ENCODE measurements at regions not wholly inside any gene's neighbourhood (a gene's known extent, or its start where the extent isn't known, plus 50 kb on each side); places are given as distances from the start of the nearest gene placed in this dataset.
"Not testable (repeated sequence)": the region's sequence is repeated elsewhere in the genome, so short reads cannot be mapped to it uniquely, and the experiment has no call there.

GRCh38 chr2:125961739-125962138 is 694.2 kb upstream of the GYPC start:
- Histone ChIP-seq H3K9ac (ENCODE audit: low read length) (no peak overlapping the region), H3K4me1 (ENCODE audit: control insufficient read depth, insufficient read depth, low read length) (no peaks in the 10 kb centered on the region), H3K36me3 (ENCODE audit: control insufficient read depth, insufficient read depth, low read length, severe bottlenecking) (no peaks in the 10 kb centered on the region), H3K4me3 (ENCODE audit: low read length) (no peak overlapping the region), H3K27me3 (replicated peaks; ENCODE audit: control insufficient read depth, insufficient read depth, low read length) (no peaks in the 10 kb centered on the region), H3K9me3 (ENCODE audit: control insufficient read depth, low read length) (peaks cover 2% of the 10 kb centered on the region)
- no peak for DNase-seq (ENCODE audit: low read depth)

GRCh38 chr2:125979886-125980285 is 676.1 kb upstream of the GYPC start:
- Histone ChIP-seq H3K36me3 (ENCODE audit: control insufficient read depth, insufficient read depth, low read length, severe bottlenecking) (no peaks in the 10 kb centered on the region), H3K4me3 (ENCODE audit: low read length) (no peak overlapping the region), H3K27me3 (replicated peaks; ENCODE audit: control insufficient read depth, insufficient read depth, low read length) (no peaks in the 10 kb centered on the region), H3K9ac (ENCODE audit: low read length) (no peak overlapping the region), H3K9me3 (ENCODE audit: control insufficient read depth, low read length) (no peaks in the 10 kb centered on the region), H3K4me1 (ENCODE audit: control insufficient read depth, insufficient read depth, low read length) (no peaks in the 10 kb centered on the region)
- no peak for DNase-seq (ENCODE audit: low read depth)

GRCh38 chr2:125983364-125983763 is 672.6 kb upstream of the GYPC start:
- no peaks in the 10 kb centered on the region for H3K36me3 ChIP-seq (ENCODE audit: control insufficient read depth, insufficient read depth, low read length, severe bottlenecking)
- no peaks in the 10 kb centered on the region for H3K4me1 ChIP-seq (ENCODE audit: control insufficient read depth, insufficient read depth, low read length)
- DNase-seq (ENCODE audit: low read depth): no peak
- H3K9ac ChIP-seq (ENCODE audit: low read length): no peak overlapping the region
- H3K4me3 ChIP-seq (ENCODE audit: low read length): no peak overlapping the region
- H3K9me3 ChIP-seq (ENCODE audit: control insufficient read depth, low read length): no peaks in the 10 kb centered on the region
- H3K27me3 ChIP-seq (replicated peaks; ENCODE audit: control insufficient read depth, insufficient read depth, low read length): no peaks in the 10 kb centered on the region

- Histone ChIP-seq H3K4me1 (ENCODE audit: control insufficient read depth, insufficient read depth, low read length) (no peaks in the 10 kb centered on the region), H3K9me3 (ENCODE audit: control insufficient read depth, low read length) (no peaks in the 10 kb centered on the region), H3K4me3 (ENCODE audit: low read length) (no peak overlapping the region), H3K36me3 (ENCODE audit: control insufficient read depth, insufficient read depth, low read length, severe bottlenecking) (no peaks in the 10 kb centered on the region), H3K9ac (ENCODE audit: low read length) (no peak overlapping the region), H3K27me3 (replicated peaks; ENCODE audit: control insufficient read depth, insufficient read depth, low read length) (no peaks in the 10 kb centered on the region)
- DNase-seq (ENCODE audit: low read depth): no peak
Observed at GRCh38 chr2:126029316-126029715, 626.6 kb upstream of the GYPC start.

GRCh38 chr2:126038861-126039260 is 617.1 kb upstream of the GYPC start:
- Histone ChIP-seq H3K9ac (ENCODE audit: low read length) (no peak overlapping the region), H3K27me3 (replicated peaks; ENCODE audit: control insufficient read depth, insufficient read depth, low read length) (no peaks in the 10 kb centered on the region), H3K9me3 (ENCODE audit: control insufficient read depth, low read length) (no peaks in the 10 kb centered on the region), H3K4me3 (ENCODE audit: low read length) (no peak overlapping the region), H3K36me3 (ENCODE audit: control insufficient read depth, insufficient read depth, low read length, severe bottlenecking) (no peaks in the 10 kb centered on the region), H3K4me1 (ENCODE audit: control insufficient read depth, insufficient read depth, low read length) (no peaks in the 10 kb centered on the region)
- no peak for DNase-seq (ENCODE audit: low read depth)

- no peak for DNase-seq (ENCODE audit: low read depth)
- Histone ChIP-seq H3K9me3 (ENCODE audit: control insufficient read depth, low read length) (no peaks in the 10 kb centered on the region), H3K27me3 (replicated peaks; ENCODE audit: control insufficient read depth, insufficient read depth, low read length) (no peaks in the 10 kb centered on the region), H3K4me3 (ENCODE audit: low read length) (no peak overlapping the region), H3K9ac (ENCODE audit: low read length) (no peak overlapping the region), H3K36me3 (ENCODE audit: control insufficient read depth, insufficient read depth, low read length, severe bottlenecking) (no peaks in the 10 kb centered on the region), H3K4me1 (ENCODE audit: control insufficient read depth, insufficient read depth, low read length) (no peaks in the 10 kb centered on the region)
Observed at GRCh38 chr2:126041391-126042047, 614.4 kb upstream of the GYPC start.

GRCh38 chr2:126042089-126042488 is 613.9 kb upstream of the GYPC start:
- no peaks in the 10 kb centered on the region for H3K9me3 ChIP-seq (ENCODE audit: control insufficient read depth, low read length)
- no peaks in the 10 kb centered on the region for H3K27me3 ChIP-seq (replicated peaks; ENCODE audit: control insufficient read depth, insufficient read depth, low read length)
- DNase-seq (ENCODE audit: low read depth): no peak
- no peak overlapping the region for H3K4me3 ChIP-seq (ENCODE audit: low read length)
- no peak overlapping the region for H3K9ac ChIP-seq (ENCODE audit: low read length)
- no peaks in the 10 kb centered on the region for H3K36me3 ChIP-seq (ENCODE audit: control insufficient read depth, insufficient read depth, low read length, severe bottlenecking)
- no peaks in the 10 kb centered on the region for H3K4me1 ChIP-seq (ENCODE audit: control insufficient read depth, insufficient read depth, low read length)

GRCh38 chr2:126048719-126049118 is 607.2 kb upstream of the GYPC start:
- no peak for DNase-seq (ENCODE audit: low read depth)
- no peak overlapping the region for H3K4me3 ChIP-seq (ENCODE audit: low read length)
- no peak overlapping the region for H3K9ac ChIP-seq (ENCODE audit: low read length)
- no peaks in the 10 kb centered on the region for H3K27me3 ChIP-seq (replicated peaks; ENCODE audit: control insufficient read depth, insufficient read depth, low read length)
- H3K36me3 ChIP-seq (ENCODE audit: control insufficient read depth, insufficient read depth, low read length, severe bottlenecking): no peaks in the 10 kb centered on the region
- no peaks in the 10 kb centered on the region for H3K4me1 ChIP-seq (ENCODE audit: control insufficient read depth, insufficient read depth, low read length)
- peaks cover 14% of the 10 kb centered on the region for H3K9me3 ChIP-seq (ENCODE audit: control insufficient read depth, low read length)

- H3K36me3 ChIP-seq (ENCODE audit: control insufficient read depth, insufficient read depth, low read length, severe bottlenecking): no peaks in the 10 kb centered on the region
- no peak for DNase-seq (ENCODE audit: low read depth)
- no peaks in the 10 kb centered on the region for H3K27me3 ChIP-seq (replicated peaks; ENCODE audit: control insufficient read depth, insufficient read depth, low read length)
- H3K9ac ChIP-seq (ENCODE audit: low read length): no peak overlapping the region
- H3K9me3 ChIP-seq (ENCODE audit: control insufficient read depth, low read length): peaks cover 19% of the 10 kb centered on the region
- no peak overlapping the region for H3K4me3 ChIP-seq (ENCODE audit: low read length)
- no peaks in the 10 kb centered on the region for H3K4me1 ChIP-seq (ENCODE audit: control insufficient read depth, insufficient read depth, low read length)
Observed at GRCh38 chr2:126049461-126049860, 606.5 kb upstream of the GYPC start.

- H3K36me3 ChIP-seq (ENCODE audit: control insufficient read depth, insufficient read depth, low read length, severe bottlenecking): no peaks in the 10 kb centered on the region
- peaks cover 19% of the 10 kb centered on the region for H3K9me3 ChIP-seq (ENCODE audit: control insufficient read depth, low read length)
- no peak overlapping the region for H3K9ac ChIP-seq (ENCODE audit: low read length)
- H3K4me3 ChIP-seq (ENCODE audit: low read length): no peak overlapping the region
- H3K4me1 ChIP-seq (ENCODE audit: control insufficient read depth, insufficient read depth, low read length): no peaks in the 10 kb centered on the region
- DNase-seq (ENCODE audit: low read depth): no peak
- no peaks in the 10 kb centered on the region for H3K27me3 ChIP-seq (replicated peaks; ENCODE audit: control insufficient read depth, insufficient read depth, low read length)
Observed at GRCh38 chr2:126050991-126051736, 604.8 kb upstream of the GYPC start.

- peaks cover 19% of the 10 kb centered on the region for H3K9me3 ChIP-seq (ENCODE audit: control insufficient read depth, low read length)
- H3K4me3 ChIP-seq (ENCODE audit: low read length); H3K27me3 ChIP-seq (replicated peaks; ENCODE audit: control insufficient read depth, insufficient read depth, low read length); H3K9ac ChIP-seq (ENCODE audit: low read length); H3K4me1 ChIP-seq (ENCODE audit: control insufficient read depth, insufficient read depth, low read length); H3K36me3 ChIP-seq (ENCODE audit: control insufficient read depth, insufficient read depth, low read length, severe bottlenecking); DNase-seq (ENCODE audit: low read depth): not testable (repeated sequence)
Observed at GRCh38 chr2:126051737-126052240, 604.2 kb upstream of the GYPC start.

All from adipocyte (in vitro differentiated cells).